SK-N-SH (cell line): ENCODE measurements at regions not wholly inside any gene's neighbourhood (a gene's known extent, or its start where the extent isn't known, plus 50 kb on each side); places are given as distances from the start of the nearest gene placed in this dataset.

Source experiments
- CTCF ChIP-seq: fragments of 200-600 bp; sonication (generic); IDR thresholded peaks from 2 replicates; pipeline ENCODE4 v1.6.1; 2017; ENCODE audit warnings: antibody characterized with exemption, mild to moderate bottlenecking, moderate library complexity
- EP300 ChIP-seq, 2 experiments: IDR thresholded peaks; 2 replicates each; pipeline versions ENCODE4 v1.4.0 to v1.6.1; 2012; ENCODE audit warnings: borderline replicate concordance in 1 of 2, low read depth in 1 of 2, low read length in 1 of 2
- EZH2phosphoT487 ChIP-seq: fragments of 200-600 bp; sonication (generic); IDR thresholded peaks from 2 replicates; pipeline ENCODE4 v1.6.1; 2017; ENCODE audit warnings: low read depth, mixed run types, mild to moderate bottlenecking, antibody characterized with exemption, moderate library complexity, borderline replicate concordance
- FOSL2 ChIP-seq: IDR thresholded peaks from 2 replicates; pipeline ENCODE4 v1.4.0; 2012; ENCODE audit warnings: low read depth, mild to moderate bottlenecking, moderate library complexity, borderline replicate concordance
- FOXJ3 ChIP-seq: sonication (generic); formaldehyde crosslinking; IDR thresholded peaks from 2 replicates; pipeline ENCODE4 v1.5.1; 2020; ENCODE audit warnings: mild to moderate bottlenecking, missing genetic modification reagents
- GABPA ChIP-seq: IDR thresholded peaks from 2 replicates; pipeline ENCODE4 v1.4.0; 2012; ENCODE audit warnings: low read depth, mild to moderate bottlenecking
- JUND ChIP-seq: IDR thresholded peaks from 2 replicates; pipeline ENCODE4 v1.4.0; 2012
- MXI1 ChIP-seq: IDR thresholded peaks from 2 replicates; pipeline ENCODE4 v1.6.1; 2012; ENCODE audit warnings: mild to moderate bottlenecking, low read depth, low read length, improper control_type of control experiment
- REST ChIP-seq: IDR thresholded peaks from 2 replicates; pipeline ENCODE4 v1.6.1; 2012; ENCODE audit warnings: mild to moderate bottlenecking, low read depth, low read length, moderate library complexity
- RFX5 ChIP-seq: IDR thresholded peaks from 2 replicates; pipeline ENCODE4 v1.6.1; 2012; ENCODE audit warnings: mild to moderate bottlenecking, improper control_type of control experiment, low read length
- RXRA ChIP-seq: IDR thresholded peaks from 2 replicates; pipeline ENCODE4 v1.4.0; 2012; ENCODE audit warnings: low read depth, mild to moderate bottlenecking, borderline replicate concordance
- USF1 ChIP-seq: IDR thresholded peaks from 2 replicates; pipeline ENCODE4 v1.4.0; 2012; ENCODE audit warnings: low read depth, borderline replicate concordance
- YY1 ChIP-seq: IDR thresholded peaks from 2 replicates; pipeline ENCODE4 v1.4.0; 2012; ENCODE audit warnings: low read depth, mild to moderate bottlenecking
- ZBTB33 ChIP-seq: IDR thresholded peaks from 2 replicates; pipeline ENCODE4 v1.4.0; 2012; ENCODE audit warnings: low read depth, borderline replicate concordance

- TF ChIP-seq CTCF (no peak), RFX5 (no peak), FOXJ3 (no peak), RXRA (no peak), JUND (no peak), YY1 (no peak), MXI1 (no peak), EZH2phosphoT487 (no peak), REST (no peak), USF1 (no peak), EP300 (IDR thresholded peaks at IDR 0.05; ENCODE audit: borderline replicate concordance in 1 of 2, low read depth in 1 of 2, low read length in 1 of 2) (no peak), ZBTB33 (no peak), GABPA (peak; percentile 46; the same call in 1 of the 2 replicates), FOSL2 (no peak)
These were observed 69.9 kb upstream of the FAM136A start for GRCh38 chr2:70371753-70372152.
